ENCODE measurements at regions not wholly inside any gene's neighbourhood (a gene's known extent, or its start where the extent isn't known, plus 50 kb on each side); places are given as distances from the start of the nearest gene placed in this dataset.

DNA sequence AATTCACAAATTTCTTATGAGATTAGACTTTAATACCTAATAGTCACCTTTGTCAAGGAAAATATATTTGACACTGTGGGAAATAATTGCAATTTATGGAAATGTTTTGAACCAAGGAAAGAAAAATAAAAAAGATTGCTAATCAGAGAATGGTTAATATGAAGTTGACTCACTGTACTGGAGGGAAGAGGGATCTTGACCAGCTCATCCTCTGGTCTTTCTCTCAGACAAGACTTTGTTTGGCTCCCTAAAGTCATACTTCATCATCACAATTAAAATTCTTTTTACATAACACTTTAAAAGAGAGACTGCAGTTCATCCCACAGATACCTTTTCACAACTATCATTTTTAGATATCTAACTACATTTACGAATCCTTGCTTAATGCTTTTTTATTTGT is 538.5 kb upstream of the ZEB2 start:
- no peak for ATAC-seq (ENCODE audit: low read depth)
- no peaks in the 10 kb centered on the region for H3K27me3 Mint-ChIP-seq
- DNase-seq = no peak
- ChIA-PET CTCF (no interaction called here), POLR2A (no interaction called here)
- Histone ChIP-seq H4K20me1 (ENCODE audit: control insufficient read depth, insufficient read depth, low read length, poor library complexity, severe bottlenecking) (no peaks in the 10 kb centered on the region), H3K9me3 (ENCODE audit: control extremely low read depth in 1 of 3, control insufficient read depth in 2 of 3, insufficient read depth in 1 of 3, low read length in 2 of 3) (peaks cover 0 to 2% (median 0%) of the 10 kb centered on the region in 3 donors), H3K79me2 (ENCODE audit: control insufficient read depth, insufficient read depth, low read length) (no peaks in the 10 kb centered on the region), H3K9ac (ENCODE audit: low read length) (no peak overlapping the region), H3K4me1 (ENCODE audit: control insufficient read depth in 2 of 2, insufficient read depth in 2 of 2, low read length in 2 of 2) (no peaks in the 10 kb centered on the region), H3K27me3 (replicated peaks in 1 of 4; ENCODE audit: control extremely low read depth in 1 of 4, control insufficient read depth in 3 of 4, insufficient read depth in 4 of 4, low read length in 3 of 4) (no peaks in the 10 kb centered on the region), H2AFZ (ENCODE audit: insufficient read depth, low read depth, low read length, poor library complexity, severe bottlenecking) (no peak overlapping the region), H3K27ac (ENCODE audit: low read length in 2 of 2) (no peak overlapping the region), H3K4me3 (ENCODE audit: control extremely low read depth in 1 of 5, extremely low read depth in 1 of 5, insufficient read depth in 1 of 5, low read depth in 2 of 5, low read length in 4 of 5) (no peak overlapping the region), H3K36me3 (replicated peaks in 1 of 2; ENCODE audit: control extremely low read depth in 1 of 2, control insufficient read depth in 1 of 2, extremely low read depth in 1 of 2, insufficient read depth in 2 of 2, low read length in 1 of 2) (no peaks in the 10 kb centered on the region), H3K4me2 (replicated peaks; ENCODE audit: low read depth, low read length, poor library complexity, severe bottlenecking) (no peak overlapping the region)
- H3K4me1 Mint-ChIP-seq = no peaks in the 10 kb centered on the region
- no peak overlapping the region for H3K27ac Mint-ChIP-seq
- TF ChIP-seq EZH2 (IDR thresholded peaks at IDR 0.05; ENCODE audit: borderline replicate concordance, insufficient read depth, low read depth, low read length, poor library complexity, severe bottlenecking) = no peak
- TF ChIP-seq CTCF (IDR thresholded peaks at IDR 0.05) = no peak
- no peaks in the 10 kb centered on the region for H3K9me3 Mint-ChIP-seq (ENCODE audit: insufficient read depth)
- intact Hi-C loops (cut with micrococcal nuclease) = no loop called here
- H3K4me3 Mint-ChIP-seq = no peak overlapping the region
- no CpG with 5 or more reads among the region's 1 CpG for WGBS (ENCODE audit: insufficient coverage)

- intact Hi-C loops (cut with micrococcal nuclease) = no loop called here
- Histone ChIP-seq H3K27me3 (replicated peaks in 1 of 4; ENCODE audit: control extremely low read depth in 1 of 4, control insufficient read depth in 3 of 4, insufficient read depth in 4 of 4, low read length in 3 of 4) (no peaks in the 10 kb centered on the region), H3K9ac (ENCODE audit: low read length) (no peak overlapping the region), H4K20me1 (ENCODE audit: control insufficient read depth, insufficient read depth, low read length, poor library complexity, severe bottlenecking) (no peaks in the 10 kb centered on the region), H3K4me3 (ENCODE audit: control extremely low read depth in 1 of 5, extremely low read depth in 1 of 5, insufficient read depth in 1 of 5, low read depth in 2 of 5, low read length in 4 of 5) (no peak overlapping the region), H3K27ac (ENCODE audit: low read length in 2 of 2) (no peak overlapping the region), H3K9me3 (ENCODE audit: control extremely low read depth in 1 of 3, control insufficient read depth in 2 of 3, insufficient read depth in 1 of 3, low read length in 2 of 3) (no peaks in the 10 kb centered on the region), H3K4me1 (ENCODE audit: control insufficient read depth in 2 of 2, insufficient read depth in 2 of 2, low read length in 2 of 2) (no peaks in the 10 kb centered on the region), H3K79me2 (ENCODE audit: control insufficient read depth, insufficient read depth, low read length) (no peaks in the 10 kb centered on the region), H3K36me3 (replicated peaks in 1 of 2; ENCODE audit: control extremely low read depth in 1 of 2, control insufficient read depth in 1 of 2, extremely low read depth in 1 of 2, insufficient read depth in 2 of 2, low read length in 1 of 2) (no peaks in the 10 kb centered on the region), H2AFZ (ENCODE audit: insufficient read depth, low read depth, low read length, poor library complexity, severe bottlenecking) (no peak overlapping the region), H3K4me2 (replicated peaks; ENCODE audit: low read depth, low read length, poor library complexity, severe bottlenecking) (no peak overlapping the region)
- no peak for TF ChIP-seq EZH2 (IDR thresholded peaks at IDR 0.05; ENCODE audit: borderline replicate concordance, insufficient read depth, low read depth, low read length, poor library complexity, severe bottlenecking)
- TF ChIP-seq CTCF (IDR thresholded peaks at IDR 0.05) = no peak
- Mint-ChIP-seq H3K9me3 (ENCODE audit: insufficient read depth) (no peaks in the 10 kb centered on the region), H3K4me1 (no peaks in the 10 kb centered on the region), H3K4me3 (no peak overlapping the region), H3K27ac (no peak overlapping the region), H3K27me3 (no peaks in the 10 kb centered on the region)
- ATAC-seq (ENCODE audit: low read depth) = no peak
- no peak for DNase-seq
- ChIA-PET CTCF (no interaction called here), POLR2A (no interaction called here)
Observed at GRCh38 chr2:145055651-145056050, 535.7 kb upstream of the ZEB2 start.
